PFSK-1 (cell line): ENCODE measurements at regions not wholly inside any gene's neighbourhood (a gene's known extent, or its start where the extent isn't known, plus 50 kb on each side); places are given as distances from the start of the nearest gene placed in this dataset.

Source experiments
- FOXP2 ChIP-seq: optimal IDR thresholded peaks from 2 replicates; pipeline ENCODE3; 2011; ENCODE audit warnings: borderline replicate concordance, control low read depth, inconsistent platforms; ENCODE audit not compliant: insufficient read depth; ENCODE audit errors: extremely low read length, extremely low read depth
- POLR2AphosphoS5 ChIP-seq: IDR thresholded peaks from 2 replicates; pipeline ENCODE4 v1.6.1; 2012; ENCODE audit warnings: low read depth, mild to moderate bottlenecking, control low read depth, low read length, moderate library complexity
- SIN3A ChIP-seq: IDR thresholded peaks from 2 replicates; pipeline ENCODE4 v1.6.1; 2012; ENCODE audit warnings: mild to moderate bottlenecking, low read length, moderate library complexity, borderline replicate concordance; ENCODE audit not compliant: insufficient read depth
- TAF1 ChIP-seq: IDR thresholded peaks from 2 replicates; pipeline ENCODE4 v1.6.1; 2012; ENCODE audit warnings: low read length, control low read depth, borderline replicate concordance; ENCODE audit not compliant: insufficient read depth
- TF ChIP-seq, protein P1 (sequence below), 2 experiments: IDR thresholded peaks; 2 replicates each; pipeline versions ENCODE4 v1.6.1 to v1.8.0; 2011 to 2012; ENCODE audit warnings: low read depth in 2 of 2, low read length in 2 of 2, control low read depth in 1 of 2, inconsistent platforms in 1 of 2, mild to moderate bottlenecking in 1 of 2, moderate library complexity in 1 of 2; ENCODE audit not compliant: insufficient read depth in 1 of 2

DNA sequence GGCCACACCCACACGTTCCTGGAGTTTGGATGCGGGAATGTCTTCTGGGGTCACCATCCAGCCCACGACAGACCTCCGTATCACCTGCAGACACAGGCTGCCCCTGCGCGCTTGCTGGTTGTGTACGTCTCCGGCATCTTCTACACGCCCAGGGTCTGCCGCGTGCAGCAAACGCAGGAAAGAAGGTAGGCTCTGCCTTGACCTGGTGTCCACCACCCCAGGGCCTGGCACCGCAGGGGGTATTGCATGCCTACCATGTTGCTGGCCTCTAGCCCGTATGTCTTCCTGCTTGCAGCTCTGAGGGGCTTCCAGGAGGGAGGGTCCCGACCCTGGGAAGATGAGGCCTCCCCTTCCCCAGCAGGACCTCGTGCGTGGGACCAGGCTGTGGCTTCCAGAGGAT, 298.8 kb upstream of the IRX4 start:
- TF ChIP-seq SIN3A (no peak), TAF1 (no peak), FOXP2 (no peak), POLR2AphosphoS5 (no peak)
- TF ChIP-seq, protein P1, sequence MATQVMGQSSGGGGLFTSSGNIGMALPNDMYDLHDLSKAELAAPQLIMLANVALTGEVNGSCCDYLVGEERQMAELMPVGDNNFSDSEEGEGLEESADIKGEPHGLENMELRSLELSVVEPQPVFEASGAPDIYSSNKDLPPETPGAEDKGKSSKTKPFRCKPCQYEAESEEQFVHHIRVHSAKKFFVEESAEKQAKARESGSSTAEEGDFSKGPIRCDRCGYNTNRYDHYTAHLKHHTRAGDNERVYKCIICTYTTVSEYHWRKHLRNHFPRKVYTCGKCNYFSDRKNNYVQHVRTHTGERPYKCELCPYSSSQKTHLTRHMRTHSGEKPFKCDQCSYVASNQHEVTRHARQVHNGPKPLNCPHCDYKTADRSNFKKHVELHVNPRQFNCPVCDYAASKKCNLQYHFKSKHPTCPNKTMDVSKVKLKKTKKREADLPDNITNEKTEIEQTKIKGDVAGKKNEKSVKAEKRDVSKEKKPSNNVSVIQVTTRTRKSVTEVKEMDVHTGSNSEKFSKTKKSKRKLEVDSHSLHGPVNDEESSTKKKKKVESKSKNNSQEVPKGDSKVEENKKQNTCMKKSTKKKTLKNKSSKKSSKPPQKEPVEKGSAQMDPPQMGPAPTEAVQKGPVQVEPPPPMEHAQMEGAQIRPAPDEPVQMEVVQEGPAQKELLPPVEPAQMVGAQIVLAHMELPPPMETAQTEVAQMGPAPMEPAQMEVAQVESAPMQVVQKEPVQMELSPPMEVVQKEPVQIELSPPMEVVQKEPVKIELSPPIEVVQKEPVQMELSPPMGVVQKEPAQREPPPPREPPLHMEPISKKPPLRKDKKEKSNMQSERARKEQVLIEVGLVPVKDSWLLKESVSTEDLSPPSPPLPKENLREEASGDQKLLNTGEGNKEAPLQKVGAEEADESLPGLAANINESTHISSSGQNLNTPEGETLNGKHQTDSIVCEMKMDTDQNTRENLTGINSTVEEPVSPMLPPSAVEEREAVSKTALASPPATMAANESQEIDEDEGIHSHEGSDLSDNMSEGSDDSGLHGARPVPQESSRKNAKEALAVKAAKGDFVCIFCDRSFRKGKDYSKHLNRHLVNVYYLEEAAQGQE (IDR thresholded peaks at IDR 0.05; ENCODE audit: insufficient read depth in 1 of 2, low read depth in 2 of 2, low read length in 2 of 2) = no peak

DNA sequence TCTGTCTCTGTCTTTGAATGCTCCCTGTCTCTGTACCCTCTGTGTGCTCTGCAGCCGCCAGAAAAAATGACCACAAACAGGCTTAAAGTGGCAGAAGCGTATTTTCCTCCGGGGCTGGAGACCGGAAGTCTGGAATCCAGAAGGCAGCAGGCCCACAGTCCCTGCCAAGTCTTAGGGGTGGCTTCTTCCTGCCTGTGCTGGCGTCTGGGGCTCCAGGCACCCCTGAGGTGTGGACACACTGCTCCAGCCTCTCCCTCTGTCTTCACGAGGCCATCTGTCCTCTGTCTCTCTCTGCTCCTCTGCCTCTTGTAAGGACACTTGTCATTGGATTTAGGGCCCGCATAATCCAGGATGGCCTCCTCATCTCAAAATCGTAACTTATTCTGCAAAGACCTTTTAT, 298.4 kb upstream of the IRX4 start:
- TF ChIP-seq POLR2AphosphoS5 = no peak
- TF ChIP-seq, protein P1 (IDR thresholded peaks at IDR 0.05; ENCODE audit: insufficient read depth in 1 of 2, low read depth in 2 of 2, low read length in 2 of 2) = no peak
- no peak for TF ChIP-seq FOXP2
- TF ChIP-seq TAF1 = no peak
- TF ChIP-seq SIN3A = no peak

DNA sequence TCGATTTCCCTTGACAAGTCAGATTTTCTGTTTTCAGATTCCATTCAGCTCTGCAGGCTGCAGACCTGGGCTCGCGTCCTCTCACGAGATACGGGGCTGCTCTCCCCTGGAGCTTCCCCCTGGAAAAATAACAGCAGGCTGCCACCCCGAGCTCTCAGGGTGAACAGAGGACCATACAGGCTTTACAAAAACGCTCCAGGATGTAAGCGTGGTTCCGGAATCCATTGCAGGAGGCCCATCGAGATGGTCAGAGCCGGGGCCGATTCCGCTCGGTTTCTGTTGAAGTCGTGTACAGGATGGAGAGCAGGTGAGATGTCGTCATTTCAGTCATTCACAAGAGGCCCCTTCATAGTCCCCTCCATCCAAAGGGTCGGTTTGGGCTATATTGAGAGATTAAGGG, 297.7 kb upstream of the IRX4 start:
- TF ChIP-seq POLR2AphosphoS5 (no peak), TAF1 (no peak), FOXP2 (no peak)
- TF ChIP-seq, protein P1 (IDR thresholded peaks at IDR 0.05; ENCODE audit: insufficient read depth in 1 of 2, low read depth in 2 of 2, low read length in 2 of 2) = no peak

DNA sequence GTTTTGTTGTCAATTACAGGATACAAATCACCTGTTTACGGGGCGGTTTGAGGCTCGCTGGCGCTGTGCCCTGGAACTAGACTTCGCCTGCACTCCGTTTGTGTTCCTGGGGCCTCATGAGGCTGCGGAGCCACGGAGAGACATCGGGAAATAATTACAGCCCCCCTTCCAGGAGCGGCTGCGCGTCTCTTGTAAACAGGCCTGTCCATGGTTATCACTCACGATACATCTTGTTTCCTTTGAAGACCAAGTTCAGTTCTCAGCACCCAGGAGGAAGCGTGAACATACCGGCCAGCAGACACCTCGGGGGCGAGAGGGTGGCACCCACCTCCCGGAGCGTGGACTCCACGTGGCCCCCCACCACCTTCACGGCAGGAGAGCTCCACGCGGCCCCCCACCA, 297.1 kb upstream of the IRX4 start:
- TF ChIP-seq FOXP2 (no peak), TAF1 (no peak), SIN3A (no peak), POLR2AphosphoS5 (no peak)
- TF ChIP-seq, protein P1 (IDR thresholded peaks at IDR 0.05; ENCODE audit: insufficient read depth in 1 of 2, low read depth in 2 of 2, low read length in 2 of 2) = no peak

DNA sequence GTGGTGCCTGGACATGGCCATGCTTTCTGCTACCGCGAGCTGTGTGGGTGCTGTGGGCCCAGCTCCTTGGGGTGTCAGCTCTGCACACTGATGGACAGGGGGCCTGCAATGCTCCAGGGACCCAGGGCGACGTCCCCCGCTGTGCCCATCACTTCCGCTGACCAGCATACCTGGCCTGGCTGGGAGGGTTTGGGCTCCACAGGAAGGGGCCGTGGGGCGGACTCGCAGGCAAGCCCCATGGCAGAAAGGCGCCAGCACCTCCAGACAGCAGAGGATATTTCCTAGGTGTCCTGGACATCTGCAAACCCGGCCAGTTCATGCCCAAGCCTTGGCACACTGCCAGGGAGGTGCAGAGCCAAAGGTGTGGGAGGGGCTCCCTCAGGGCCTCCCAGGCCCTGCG, 295.8 kb upstream of the IRX4 start:
- TF ChIP-seq TAF1 (no peak), SIN3A (no peak), POLR2AphosphoS5 (no peak), FOXP2 (no peak)
- TF ChIP-seq, protein P1 (IDR thresholded peaks at IDR 0.05; ENCODE audit: insufficient read depth in 1 of 2, low read depth in 2 of 2, low read length in 2 of 2) = no peak
